DOHH2 (cell line): ENCODE measurements at regions not wholly inside any gene's neighbourhood (a gene's known extent, or its start where the extent isn't known, plus 50 kb on each side); places are given as distances from the start of the nearest gene placed in this dataset.

Source experiments
- CTCF ChIP-seq: fragments of 200-600 bp; sonication (generic); IDR thresholded peaks from one replicate; pipeline ENCODE4 v1.5.1; 2014; ENCODE audit warnings: antibody characterized with exemption, mild to moderate bottlenecking, low read depth, low read length; ENCODE audit not compliant: poor library complexity, severe bottlenecking
- EZH2phosphoT487 ChIP-seq: fragments of 200-600 bp; sonication (generic); IDR thresholded peaks from 2 replicates; pipeline ENCODE4 v1.6.1; 2017; ENCODE audit warnings: borderline replicate concordance, mild to moderate bottlenecking, antibody characterized with exemption, low read length, moderate library complexity, mixed read lengths

GRCh38 chr1:239288820-239289554 lies 97.4 kb upstream of the CHRM3 start:
- no peak for TF ChIP-seq CTCF
- TF ChIP-seq EZH2phosphoT487 = no peak
